ENCODE measurements at regions not wholly inside any gene's neighbourhood (a gene's known extent, or its start where the extent isn't known, plus 50 kb on each side); places are given as distances from the start of the nearest gene placed in this dataset.

GRCh38 chr7:115230882-115231571 lies 309.1 kb downstream of the MDFIC start:
- TF ChIP-seq EZH2phosphoT487 (IDR thresholded peaks at IDR 0.05; ENCODE audit: insufficient read depth, low read depth), result no peak
- TF ChIP-seq EZH2 (IDR thresholded peaks at IDR 0.05; ENCODE audit: insufficient read depth, poor library complexity, severe bottlenecking), result no peak

Data from GM23248 (cell line).